Uterus (tissue), 2 donors: ENCODE measurements at regions not wholly inside any gene's neighbourhood (a gene's known extent, or its start where the extent isn't known, plus 50 kb on each side); places are given as distances from the start of the nearest gene placed in this dataset.

Experiments
- POLR2A ChIP-seq, 2 donors: fragments of 450-650 bp; IDR thresholded peaks; one replicate each; pipeline ENCODE4 v1.6.1; 2016; ENCODE audit warnings: antibody characterized with exemption in 2 of 2, mild to moderate bottlenecking in 1 of 2, moderate library complexity in 1 of 2
- TF ChIP-seq, protein P1 (sequence below), 4 experiments: fragments of 200-600 bp in 2 of 4; fragments of 450-650 bp in 2 of 4; sonication (generic) in 2 of 4; IDR thresholded peaks; one replicate each; pipeline ENCODE4 v1.5.1; 2016 to 2019; ENCODE audit warnings: antibody characterized with exemption in 4 of 4, mild to moderate bottlenecking in 2 of 4, moderate library complexity in 1 of 4

DNA sequence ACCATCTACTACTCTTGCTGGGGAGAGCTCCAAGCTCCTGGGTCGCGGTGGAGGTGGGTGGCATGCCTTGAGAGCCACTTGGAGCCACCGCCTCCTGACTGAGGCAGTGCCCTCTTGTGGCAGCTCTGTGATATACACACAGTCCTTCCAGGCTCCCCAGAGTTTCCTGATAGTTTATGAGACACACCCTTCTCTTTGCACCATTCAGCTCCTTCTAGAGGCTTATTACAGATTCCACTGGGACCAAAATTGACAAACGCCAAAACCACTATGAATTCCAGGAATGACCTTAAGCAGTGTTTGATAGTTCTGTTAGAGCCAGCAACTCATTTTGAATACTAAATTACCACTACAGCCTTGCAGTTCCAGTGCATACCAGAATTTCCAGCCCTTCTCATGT, 170.1 kb upstream of the CDH13 start:
- TF ChIP-seq, protein P1, sequence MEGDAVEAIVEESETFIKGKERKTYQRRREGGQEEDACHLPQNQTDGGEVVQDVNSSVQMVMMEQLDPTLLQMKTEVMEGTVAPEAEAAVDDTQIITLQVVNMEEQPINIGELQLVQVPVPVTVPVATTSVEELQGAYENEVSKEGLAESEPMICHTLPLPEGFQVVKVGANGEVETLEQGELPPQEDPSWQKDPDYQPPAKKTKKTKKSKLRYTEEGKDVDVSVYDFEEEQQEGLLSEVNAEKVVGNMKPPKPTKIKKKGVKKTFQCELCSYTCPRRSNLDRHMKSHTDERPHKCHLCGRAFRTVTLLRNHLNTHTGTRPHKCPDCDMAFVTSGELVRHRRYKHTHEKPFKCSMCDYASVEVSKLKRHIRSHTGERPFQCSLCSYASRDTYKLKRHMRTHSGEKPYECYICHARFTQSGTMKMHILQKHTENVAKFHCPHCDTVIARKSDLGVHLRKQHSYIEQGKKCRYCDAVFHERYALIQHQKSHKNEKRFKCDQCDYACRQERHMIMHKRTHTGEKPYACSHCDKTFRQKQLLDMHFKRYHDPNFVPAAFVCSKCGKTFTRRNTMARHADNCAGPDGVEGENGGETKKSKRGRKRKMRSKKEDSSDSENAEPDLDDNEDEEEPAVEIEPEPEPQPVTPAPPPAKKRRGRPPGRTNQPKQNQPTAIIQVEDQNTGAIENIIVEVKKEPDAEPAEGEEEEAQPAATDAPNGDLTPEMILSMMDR (IDR thresholded peaks at IDR 0.05) = peak; percentile 27 to 54 (median 45)
- no peak for TF ChIP-seq POLR2A (IDR thresholded peaks at IDR 0.05)
